Parathyroid adenoma (tissue), 2 donors: ENCODE measurements at regions not wholly inside any gene's neighbourhood (a gene's known extent, or its start where the extent isn't known, plus 50 kb on each side); places are given as distances from the start of the nearest gene placed in this dataset.
"Not testable (repeated sequence)": the region's sequence is repeated elsewhere in the genome, so short reads cannot be mapped to it uniquely, and the experiment has no call there.

Source experiments
- H2AFZ ChIP-seq: fragments of 300-600 bp; sonication (generic); one replicate; pipeline ENCODE4 v1.7.0; 2017; ENCODE audit warnings: antibody characterized with exemption, mild to moderate bottlenecking
- H3K27ac ChIP-seq: fragments of 300-600 bp; sonication (generic); one replicate; pipeline ENCODE4 v1.7.0; 2017
- H3K27me3 ChIP-seq: fragments of 300-600 bp; sonication (generic); one replicate; pipeline ENCODE4 v1.7.0; 2017; ENCODE audit warnings: low read length; ENCODE audit not compliant: control insufficient read depth, insufficient read depth
- H3K36me3 ChIP-seq: fragments of 300-600 bp; sonication (generic); one replicate; pipeline ENCODE4 v1.7.0; 2017; ENCODE audit warnings: low read length; ENCODE audit not compliant: control insufficient read depth, insufficient read depth
- H3K4me1 ChIP-seq: fragments of 300-600 bp; sonication (generic); one replicate; pipeline ENCODE4 v1.7.0; 2017; ENCODE audit warnings: control low read depth
- H3K4me2 ChIP-seq: fragments of 300-600 bp; sonication (generic); one replicate; pipeline ENCODE4 v1.7.0; 2017; ENCODE audit warnings: low read length
- H3K4me3 ChIP-seq: fragments of 300-600 bp; sonication (generic); one replicate; pipeline ENCODE4 v1.7.0; 2017; ENCODE audit warnings: low read depth, low read length
- H3K79me2 ChIP-seq: fragments of 300-600 bp; sonication (generic); one replicate; pipeline ENCODE4 v1.7.0; 2017; ENCODE audit warnings: control low read depth
- H3K9ac ChIP-seq: fragments of 300-600 bp; sonication (generic); one replicate; pipeline ENCODE4 v1.7.0; 2017; ENCODE audit warnings: mild to moderate bottlenecking
- H3K9me3 ChIP-seq: fragments of 300-600 bp; sonication (generic); one replicate; pipeline ENCODE4 v1.7.0; 2017; ENCODE audit warnings: low read length; ENCODE audit not compliant: control insufficient read depth
- CTCF ChIP-seq: fragments of 300-600 bp; sonication (generic); IDR thresholded peaks from one replicate; pipeline ENCODE4 v1.7.0; 2017; ENCODE audit warnings: antibody characterized with exemption, mild to moderate bottlenecking
- donor health status: primary hyperparathyroidism.

GRCh38 chr7:80014511-80014910, 120.1 kb upstream of the GNAI1 start:
- H3K4me3 ChIP-seq = no peak overlapping the region
- H3K79me2 ChIP-seq = no peaks in the 10 kb centered on the region
- H3K4me1 ChIP-seq = no peaks in the 10 kb centered on the region
- no peak overlapping the region for H3K9ac ChIP-seq
- no peak for TF ChIP-seq CTCF
- no peak overlapping the region for H2AFZ ChIP-seq
- H3K36me3 ChIP-seq = no peaks in the 10 kb centered on the region
- H3K4me2 ChIP-seq = no peak overlapping the region
- H3K9me3 ChIP-seq = no peaks in the 10 kb centered on the region
- no peaks in the 10 kb centered on the region for H3K27me3 ChIP-seq
- H3K27ac ChIP-seq = no peak overlapping the region

- H3K9ac ChIP-seq = no peak overlapping the region
- H3K27me3 ChIP-seq = no peaks in the 10 kb centered on the region
- no peak overlapping the region for H3K27ac ChIP-seq
- no peaks in the 10 kb centered on the region for H3K4me1 ChIP-seq
- no peaks in the 10 kb centered on the region for H3K9me3 ChIP-seq
- TF ChIP-seq CTCF = no peak
- H3K4me2 ChIP-seq = no peak overlapping the region
- H3K79me2 ChIP-seq = no peaks in the 10 kb centered on the region
- no peak overlapping the region for H3K4me3 ChIP-seq
- H2AFZ ChIP-seq = no peak overlapping the region
- no peaks in the 10 kb centered on the region for H3K36me3 ChIP-seq
These were observed 126.6 kb upstream of the GNAI1 start for GRCh38 chr7:80008039-80008438.

GRCh38 chr7:80002865-80003264, 131.8 kb upstream of the GNAI1 start:
- H3K79me2 ChIP-seq = no peaks in the 10 kb centered on the region
- H2AFZ ChIP-seq = no peak overlapping the region
- H3K9me3 ChIP-seq = no peaks in the 10 kb centered on the region
- no peak overlapping the region for H3K9ac ChIP-seq
- H3K4me1 ChIP-seq = no peaks in the 10 kb centered on the region
- H3K4me2 ChIP-seq = no peak overlapping the region
- TF ChIP-seq CTCF = no peak
- H3K27ac ChIP-seq = no peak overlapping the region
- no peak overlapping the region for H3K4me3 ChIP-seq
- no peaks in the 10 kb centered on the region for H3K27me3 ChIP-seq
- no peaks in the 10 kb centered on the region for H3K36me3 ChIP-seq

GRCh38 chr7:79998363-79998762, 136.3 kb upstream of the GNAI1 start:
- no peak for TF ChIP-seq CTCF
- Histone ChIP-seq H3K27ac (no peak overlapping the region), H3K4me3 (no peak overlapping the region)

GRCh38 chr7:79997345-79997744, 137.3 kb upstream of the GNAI1 start:
- Histone ChIP-seq H3K4me1 (no peaks in the 10 kb centered on the region), H3K36me3 (no peaks in the 10 kb centered on the region), H3K9ac (no peak overlapping the region), H3K4me2 (no peak overlapping the region), H3K4me3 (no peak overlapping the region), H3K79me2 (no peaks in the 10 kb centered on the region), H3K9me3 (no peaks in the 10 kb centered on the region), H3K27me3 (no peaks in the 10 kb centered on the region), H2AFZ (no peak overlapping the region), H3K27ac (no peak overlapping the region)
- no peak for TF ChIP-seq CTCF

More at GRCh38 chr7:79998363-79998762, 136.3 kb upstream of the GNAI1 start:
- Histone ChIP-seq H3K27me3 (no peaks in the 10 kb centered on the region), H3K9me3 (no peaks in the 10 kb centered on the region), H3K36me3 (no peaks in the 10 kb centered on the region), H2AFZ (no peak overlapping the region), H3K9ac (no peak overlapping the region), H3K79me2 (no peaks in the 10 kb centered on the region), H3K4me2 (no peak overlapping the region), H3K4me1 (no peaks in the 10 kb centered on the region)

- not testable (repeated sequence) for H2AFZ ChIP-seq, H3K79me2 ChIP-seq, H3K27ac ChIP-seq, H3K9me3 ChIP-seq, H3K27me3 ChIP-seq, H3K36me3 ChIP-seq, H3K4me3 ChIP-seq, H3K4me1 ChIP-seq, H3K4me2 ChIP-seq, H3K9ac ChIP-seq
These were observed 138.9 kb upstream of the GNAI1 start for GRCh38 chr7:79995741-79996140.
